ENCODE measurements at regions not wholly inside any gene's neighbourhood (a gene's known extent, or its start where the extent isn't known, plus 50 kb on each side); places are given as distances from the start of the nearest gene placed in this dataset.

DNA sequence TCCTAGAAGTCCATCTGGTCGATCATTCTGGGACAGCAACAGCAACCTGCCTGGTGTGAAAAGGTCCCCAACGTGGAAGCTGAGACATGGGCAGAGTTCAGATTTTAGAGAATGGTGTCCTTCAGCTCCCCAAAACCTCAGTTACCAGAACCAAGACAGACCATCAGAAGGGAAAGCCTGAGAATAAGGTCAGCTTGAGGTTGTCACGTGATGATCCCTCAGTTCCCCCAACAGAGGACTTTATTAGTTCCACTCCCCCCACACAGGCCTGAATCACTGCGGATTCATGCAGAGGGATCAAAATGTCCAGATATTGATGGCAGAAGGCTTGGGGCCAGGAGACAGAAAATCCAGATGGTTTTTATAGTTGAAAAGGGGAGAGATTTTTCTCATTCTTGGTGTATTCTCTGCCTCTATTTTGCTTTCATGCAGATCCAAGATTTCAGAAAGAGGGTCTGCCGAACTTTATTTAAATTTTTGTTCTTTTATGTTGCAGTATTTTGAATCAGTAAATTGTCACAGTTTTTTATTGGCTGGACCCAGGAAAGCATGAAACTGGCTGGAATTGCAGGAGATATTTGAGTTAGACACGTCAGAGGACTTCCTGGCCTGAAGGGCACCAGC, 139.0 kb upstream of the NTM start:
- intact Hi-C loops (cut with micrococcal nuclease), result no loop called here

DNA sequence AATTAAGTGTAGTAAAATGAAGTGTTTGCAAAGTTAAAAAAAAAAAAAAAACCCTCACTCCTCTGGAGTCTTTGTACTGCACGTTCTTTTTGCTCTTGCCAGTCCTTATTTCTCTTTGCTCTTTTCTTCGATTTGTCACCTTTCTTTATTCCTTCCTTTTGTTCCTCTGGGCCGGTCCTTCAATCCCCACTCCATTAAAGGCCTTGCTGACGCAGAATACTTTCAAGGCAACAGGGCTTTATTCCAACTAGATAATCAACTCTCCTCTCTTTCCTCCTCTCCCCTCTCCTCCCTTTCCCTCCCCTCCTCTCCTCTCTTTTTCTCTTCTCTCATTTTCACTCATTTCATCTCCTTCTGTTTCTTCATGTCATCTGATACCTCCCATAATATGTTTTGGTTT, 138.2 kb upstream of the NTM start:
- intact Hi-C loops (cut with micrococcal nuclease), result no loop called here

DNA sequence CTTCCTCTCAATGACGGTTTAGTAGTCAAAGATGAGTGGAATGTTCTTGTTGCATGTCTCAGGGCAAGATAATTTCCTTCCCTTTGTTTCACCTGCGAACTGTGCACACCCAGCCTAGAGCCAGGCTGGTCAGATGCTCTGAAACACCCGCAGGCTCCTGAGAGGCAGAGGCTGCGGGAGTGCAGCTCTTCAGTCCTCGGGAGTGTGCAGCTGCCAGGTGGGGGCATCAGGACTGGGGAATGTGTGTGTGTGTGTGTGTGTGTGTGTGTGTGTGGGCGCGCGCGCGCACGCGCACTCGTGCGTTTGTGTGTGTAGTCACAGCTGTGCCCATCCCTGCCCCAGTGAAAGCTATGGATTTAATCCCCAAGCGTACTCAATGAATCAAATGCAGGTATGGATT, 136.2 kb upstream of the NTM start:
- intact Hi-C loops (cut with micrococcal nuclease), result no loop called here

DNA sequence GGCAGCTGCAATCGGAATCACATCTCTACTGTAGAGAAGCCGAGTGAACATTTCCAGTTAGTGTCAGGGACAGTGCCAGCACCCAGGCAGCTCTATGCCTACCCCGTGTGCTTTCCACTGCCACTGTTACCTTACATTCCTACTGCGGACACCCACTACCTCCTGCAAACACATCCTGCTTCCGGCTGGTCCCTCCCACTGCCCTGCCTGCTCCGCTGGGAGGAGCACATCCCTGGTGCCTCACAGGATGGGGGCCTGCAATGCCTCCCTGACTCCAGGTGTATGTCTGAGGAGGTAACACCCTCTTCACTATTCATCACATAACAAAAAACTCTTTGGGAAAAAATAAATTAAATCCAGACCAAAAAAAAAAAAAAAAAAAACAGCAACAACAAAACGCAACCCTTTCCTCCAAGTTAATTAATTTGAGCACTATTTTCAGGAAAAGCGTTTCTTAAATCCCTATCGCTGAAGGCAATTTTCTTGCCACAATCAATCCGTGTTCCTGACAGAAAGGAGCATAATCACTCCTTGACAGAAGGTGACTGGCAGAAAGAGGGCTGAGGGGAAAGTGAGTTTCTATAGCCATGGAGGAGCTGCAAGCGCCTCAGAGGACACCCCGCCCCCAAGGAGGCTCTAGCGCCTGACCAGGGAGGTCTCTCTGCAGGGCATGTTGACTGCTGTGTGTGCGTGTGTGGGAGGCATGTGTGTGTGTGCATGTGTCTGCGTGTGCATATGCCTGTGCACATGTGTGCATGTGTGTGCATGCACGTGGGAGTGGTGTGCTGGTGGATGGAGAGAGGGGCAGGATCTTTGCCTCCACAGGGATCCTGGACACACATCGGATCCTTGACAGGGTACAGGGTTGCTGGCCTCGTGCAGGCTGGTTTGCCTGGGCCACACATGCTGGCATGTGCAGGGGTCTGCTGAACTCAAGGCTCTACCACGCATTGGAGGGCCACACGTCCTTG, 134.8 kb upstream of the NTM start:
- intact Hi-C loops (cut with micrococcal nuclease), result no loop called here

DNA sequence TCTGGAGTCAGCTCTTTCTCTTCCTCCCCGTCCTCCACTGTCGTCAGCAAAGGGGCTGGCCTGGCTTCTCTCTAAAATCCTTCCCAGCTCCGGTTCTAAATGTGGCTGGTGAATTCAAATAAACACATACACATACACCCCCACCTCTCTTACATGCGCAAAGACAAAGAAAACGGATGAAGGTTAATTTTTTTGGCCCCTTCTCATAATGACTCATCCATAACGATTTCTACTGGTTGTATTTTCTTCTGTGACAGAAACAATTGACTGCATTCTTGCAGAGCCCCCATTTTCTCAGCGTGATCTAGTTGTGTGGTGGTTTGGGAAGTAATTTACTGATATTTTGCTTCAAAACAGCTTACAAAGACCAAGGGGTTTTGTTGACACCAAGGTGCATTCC, 130.0 kb upstream of the NTM start:
- intact Hi-C loops (cut with micrococcal nuclease), result no loop called here

DNA sequence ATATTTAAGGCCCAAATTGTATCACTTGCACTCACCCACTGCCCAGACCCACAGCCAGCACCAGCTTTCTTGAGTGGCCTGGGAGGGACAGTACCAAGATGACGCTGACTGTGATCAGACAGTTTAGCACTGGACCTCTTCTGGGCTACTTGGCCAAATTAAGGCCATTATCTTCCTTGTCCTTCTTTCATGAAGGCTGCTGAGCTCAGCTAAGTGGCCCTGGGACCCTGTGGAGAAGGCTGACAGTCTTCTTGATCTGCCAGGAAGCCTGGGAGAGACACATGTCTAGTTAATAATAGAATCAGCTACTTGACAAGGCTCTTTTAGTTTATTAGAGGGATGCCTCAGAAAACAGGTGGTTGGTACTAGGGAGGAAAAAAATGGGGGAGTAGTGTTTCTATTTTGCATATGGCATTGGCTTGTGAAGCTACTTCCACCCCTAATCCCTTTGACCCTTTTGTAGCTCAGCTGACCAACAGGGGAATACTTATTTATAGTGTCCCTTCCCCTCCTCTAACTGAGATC, 127.9 kb upstream of the NTM start:
- intact Hi-C loops (cut with micrococcal nuclease), result no loop called here

DNA sequence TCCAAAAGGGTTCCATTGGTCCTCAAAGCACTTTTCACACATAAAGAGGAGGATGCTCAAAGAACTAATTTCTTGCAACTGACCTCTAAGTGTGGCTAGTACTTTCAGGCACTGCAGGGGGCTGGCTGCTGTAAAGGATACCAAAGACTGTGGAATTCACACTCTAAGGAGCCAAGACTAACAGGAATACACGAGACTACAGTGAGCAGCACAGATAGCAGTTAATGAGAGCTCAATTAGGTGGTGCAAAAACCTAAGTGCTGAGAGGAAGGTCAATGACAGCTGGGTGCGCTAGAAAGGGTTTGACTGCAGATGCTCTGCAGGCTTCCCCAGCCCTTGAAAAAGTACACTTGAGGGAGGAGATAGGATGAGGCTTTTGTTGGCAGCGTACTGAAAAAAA, 124.3 kb upstream of the NTM start:
- intact Hi-C loops (cut with micrococcal nuclease), result loop anchor here (5.0 kb wide), 1 partner anchor 426 kb away; no protein-coding TSS in a partner anchor

DNA sequence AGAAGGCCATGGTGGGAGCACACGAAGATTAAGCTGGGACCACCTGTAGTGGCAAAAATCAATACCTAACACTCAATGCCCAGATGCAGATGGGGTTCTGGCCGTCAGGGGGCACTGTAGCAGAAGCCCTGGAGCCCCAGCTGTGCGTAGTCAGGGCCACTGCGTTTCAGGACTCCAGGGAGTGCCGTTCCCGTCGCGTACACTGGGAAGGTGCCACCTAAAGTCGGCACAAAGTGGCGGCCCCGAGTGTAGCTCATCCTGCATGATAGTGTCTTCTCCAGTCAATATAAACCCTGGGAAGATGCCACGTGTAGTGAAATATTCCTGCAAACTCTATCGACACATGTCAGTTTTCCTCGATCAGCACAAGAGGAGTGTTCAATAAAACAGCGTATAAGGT, 123.8 kb upstream of the NTM start:
- intact Hi-C loops (cut with micrococcal nuclease), result loop anchor here (5.0 kb wide), 1 partner anchor 426 kb away; no protein-coding TSS in a partner anchor

DNA sequence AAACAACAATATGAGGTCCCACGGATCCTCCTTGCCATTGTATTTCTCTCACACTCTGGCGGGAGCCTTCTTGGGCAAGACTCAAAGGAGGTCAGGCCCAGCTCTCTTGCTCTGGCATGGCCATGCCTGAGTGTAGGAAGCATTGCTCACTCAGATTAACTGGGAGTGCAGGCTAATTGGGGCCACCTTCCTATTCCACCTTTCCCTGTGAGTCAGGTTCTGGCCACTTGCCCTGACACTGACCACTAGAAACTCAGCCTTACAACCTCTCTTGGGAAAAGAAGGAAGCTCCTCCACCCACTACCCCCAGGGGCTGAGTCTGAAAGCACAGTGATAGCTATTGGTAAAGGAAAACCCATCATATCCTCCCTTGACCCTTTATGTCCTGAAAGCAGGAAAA, 121.8 kb upstream of the NTM start:
- intact Hi-C loops (cut with micrococcal nuclease), result loop anchor here (5.0 kb wide), 1 partner anchor 424 kb away; no protein-coding TSS in a partner anchor

DNA sequence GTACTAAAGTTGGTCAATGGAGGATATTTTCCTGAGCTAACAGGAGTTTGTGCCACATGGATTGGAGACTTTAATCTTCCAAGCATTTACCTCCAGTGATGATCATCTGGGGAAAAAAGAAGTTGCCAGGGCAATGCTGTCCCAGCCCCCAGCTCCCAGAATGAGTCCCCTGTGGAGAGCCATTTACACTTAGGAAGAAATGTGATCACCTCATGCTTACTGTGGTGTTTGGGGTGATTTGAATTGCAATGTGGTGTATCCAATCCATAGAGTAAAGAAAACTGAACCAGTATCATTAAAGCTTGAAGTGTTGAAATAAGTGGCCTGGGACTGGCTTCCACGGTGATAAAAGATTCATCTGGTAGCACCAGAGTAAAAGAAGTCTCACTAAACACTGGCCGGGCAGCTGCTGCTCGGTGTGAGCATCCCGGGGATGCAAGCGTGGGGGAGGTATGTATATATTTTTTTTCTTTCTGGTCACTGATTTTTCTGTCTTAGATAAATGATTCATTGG, 117.2 kb upstream of the NTM start:
- intact Hi-C loops (cut with micrococcal nuclease), result no loop called here

DNA sequence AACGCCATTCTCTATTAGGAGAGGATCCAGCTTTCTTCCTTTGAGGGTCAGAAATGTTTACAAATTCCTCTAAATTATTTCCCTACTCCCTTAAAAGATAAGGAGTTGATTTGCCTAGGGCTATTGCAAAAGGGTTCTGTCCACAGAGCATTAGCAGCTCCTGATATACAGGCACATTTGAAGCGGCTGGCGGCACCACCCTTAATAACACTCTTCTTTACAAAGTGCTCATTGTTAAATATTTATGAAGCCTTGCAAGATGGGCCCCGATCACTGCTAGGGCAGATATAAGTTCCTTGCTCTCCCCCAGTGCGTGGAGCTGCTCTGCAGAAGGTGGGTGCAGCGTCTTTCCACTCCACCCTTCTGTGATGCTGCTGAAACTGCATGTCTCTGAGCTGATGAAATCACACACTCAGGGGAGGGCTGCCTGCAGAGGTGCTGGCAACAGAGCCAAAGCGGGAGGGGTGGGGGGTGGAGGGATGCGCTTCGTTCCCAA, 116.7 kb upstream of the NTM start:
- intact Hi-C loops (cut with micrococcal nuclease), result no loop called here

DNA sequence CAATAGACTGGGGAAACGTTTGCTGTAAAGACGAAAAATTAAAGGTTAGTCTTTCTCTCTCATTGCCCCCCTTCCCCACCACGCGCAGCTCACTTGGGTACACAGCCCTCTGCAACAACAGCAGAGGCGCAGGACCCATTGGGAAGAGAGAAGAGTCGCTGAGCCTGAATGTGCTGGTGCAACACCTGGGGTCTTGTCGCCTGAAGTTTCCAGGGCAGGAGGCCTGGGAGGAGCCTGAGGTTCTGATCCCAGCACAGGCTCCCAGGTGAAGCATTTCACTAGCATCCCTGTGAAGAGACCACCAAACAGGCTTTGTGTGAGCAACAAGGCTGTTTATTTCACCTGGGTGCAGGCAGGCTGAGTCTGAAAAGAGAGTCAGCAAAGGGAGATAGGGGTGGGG, 116.2 kb upstream of the NTM start:
- intact Hi-C loops (cut with micrococcal nuclease), result no loop called here

DNA sequence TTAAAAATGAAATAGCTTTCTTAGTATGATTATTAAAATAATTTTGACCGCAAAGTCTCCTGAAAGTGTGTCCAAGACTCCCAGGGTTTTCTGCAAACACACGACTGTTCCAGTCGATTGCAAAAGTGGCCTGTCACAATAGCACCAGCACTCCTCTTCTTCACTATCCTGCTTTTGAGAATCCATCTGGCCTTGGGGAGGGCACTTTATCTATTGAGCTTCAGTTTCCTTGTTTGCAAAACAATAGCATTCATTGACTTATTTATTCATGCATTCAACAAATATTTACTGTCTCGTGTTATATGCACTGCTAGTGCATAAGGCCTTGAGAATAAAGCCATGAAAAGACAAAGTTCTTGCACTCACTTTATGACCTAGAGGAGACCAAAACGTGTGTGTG, 96.2 kb upstream of the NTM start:
- intact Hi-C loops (cut with micrococcal nuclease), result no loop called here

DNA sequence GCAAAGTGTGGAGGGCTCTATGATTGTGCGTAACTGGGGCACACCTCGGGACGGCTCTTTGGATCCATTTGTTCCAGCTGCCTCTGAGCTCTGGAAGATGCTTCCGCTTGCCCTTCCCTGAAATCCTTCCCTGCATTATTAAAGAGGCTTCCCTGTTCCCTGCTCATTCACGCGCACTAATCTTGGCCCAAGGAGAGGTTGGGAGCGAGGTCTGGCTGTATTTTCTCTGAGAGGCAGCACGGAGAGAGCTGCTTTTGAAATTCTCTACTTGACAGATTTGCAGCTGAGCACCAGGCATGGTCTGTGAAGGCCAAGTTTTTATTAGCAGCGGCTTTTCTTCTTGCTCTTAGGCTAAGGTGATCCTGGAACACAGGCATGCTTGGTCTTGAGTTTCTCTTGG, 94.8 kb upstream of the NTM start:
- intact Hi-C loops (cut with micrococcal nuclease), result no loop called here

DNA sequence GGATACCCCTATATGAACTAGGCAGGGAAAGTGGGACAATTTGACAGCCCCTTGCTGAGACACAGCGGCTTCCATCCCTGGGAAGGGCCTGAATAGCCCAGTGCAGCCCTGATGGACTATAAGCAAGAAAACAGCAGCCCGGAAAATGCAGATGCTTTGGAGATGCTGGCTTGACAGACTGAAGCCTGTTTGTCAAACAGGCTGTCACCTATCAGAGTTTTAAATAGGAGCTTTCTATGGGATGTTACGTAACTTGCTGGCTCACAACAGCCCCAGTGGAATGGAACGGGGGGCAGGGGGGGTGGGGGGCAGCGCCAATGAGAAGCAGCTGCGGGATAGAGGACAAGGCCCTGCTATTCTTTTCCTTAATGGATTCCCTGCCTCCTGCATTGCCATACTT, 91.9 kb upstream of the NTM start:
- intact Hi-C loops (cut with micrococcal nuclease), result no loop called here

DNA sequence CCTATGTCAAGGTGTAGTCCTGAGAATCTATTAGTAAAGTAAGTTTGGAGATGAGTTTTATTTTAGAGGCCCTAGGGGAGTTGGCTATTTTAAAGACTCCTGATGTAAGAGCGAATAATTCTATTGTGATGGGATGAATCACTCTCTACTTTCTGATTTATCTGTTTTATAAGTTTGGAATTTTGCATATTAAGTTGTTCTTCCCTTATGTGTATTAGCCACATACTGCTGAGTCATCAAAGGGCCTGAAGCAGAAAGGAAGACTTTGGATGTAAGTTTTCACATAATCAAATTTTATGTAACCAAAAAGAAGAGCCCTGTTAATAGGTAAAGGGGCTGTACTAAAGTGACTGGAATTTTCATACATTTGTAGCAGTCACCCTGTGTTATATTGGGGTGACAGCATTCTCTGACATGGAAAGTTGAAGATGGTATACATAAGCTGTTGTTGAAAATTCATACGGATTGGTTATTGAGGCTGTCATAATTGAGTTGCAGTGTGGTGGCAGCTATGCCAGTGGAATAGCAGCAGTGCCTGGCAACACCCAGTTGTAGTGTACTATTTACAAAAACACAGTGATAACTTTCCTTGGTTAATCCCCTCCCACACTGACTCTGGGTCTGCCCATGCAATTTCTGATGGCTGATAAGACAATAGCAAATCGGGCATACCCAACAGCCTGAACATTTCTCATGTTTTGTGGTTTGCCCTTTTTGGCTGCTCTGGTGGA, 90.6 kb upstream of the NTM start:
- intact Hi-C loops (cut with micrococcal nuclease), result no loop called here

DNA sequence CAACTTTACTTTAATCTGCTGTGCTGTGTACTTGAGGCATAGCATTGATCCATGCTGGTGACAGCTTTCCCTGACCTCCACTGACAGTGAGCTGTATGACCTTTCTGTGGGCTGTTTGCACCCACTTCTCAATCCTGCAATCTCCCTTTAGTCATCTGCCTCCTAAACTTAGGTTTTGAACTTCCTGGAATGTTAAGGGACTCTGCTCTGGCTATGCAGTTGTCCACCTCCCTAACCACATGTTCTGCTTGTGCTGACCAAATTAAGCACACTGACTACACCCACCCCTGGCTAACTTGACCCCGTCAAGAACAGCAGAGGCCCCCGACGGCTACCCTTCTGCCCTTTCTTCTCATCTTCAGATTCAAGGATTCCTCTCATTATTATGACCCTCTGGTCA, 89.1 kb upstream of the NTM start:
- intact Hi-C loops (cut with micrococcal nuclease), result no loop called here

DNA sequence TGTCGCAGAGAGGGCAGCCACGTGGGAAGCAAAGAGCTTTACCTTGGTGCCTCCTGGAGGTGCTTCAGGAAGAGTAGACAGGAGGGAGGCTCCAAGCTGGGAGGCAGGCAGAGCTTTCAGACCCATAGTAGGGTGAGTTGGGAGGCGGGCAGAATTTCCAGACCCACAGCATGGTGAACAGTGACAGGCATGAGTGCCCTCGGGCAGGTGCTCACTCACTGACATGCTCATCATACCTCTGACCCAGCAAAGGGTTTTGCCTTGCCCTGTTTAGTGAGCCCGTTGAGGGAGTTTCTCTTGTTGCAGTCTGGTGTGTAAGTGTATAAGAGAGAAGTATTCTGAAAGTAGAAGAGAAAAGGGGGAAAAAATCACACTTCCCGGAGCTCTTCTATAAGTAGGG, 86.4 kb upstream of the NTM start:
- intact Hi-C loops (cut with micrococcal nuclease), result no loop called here

DNA sequence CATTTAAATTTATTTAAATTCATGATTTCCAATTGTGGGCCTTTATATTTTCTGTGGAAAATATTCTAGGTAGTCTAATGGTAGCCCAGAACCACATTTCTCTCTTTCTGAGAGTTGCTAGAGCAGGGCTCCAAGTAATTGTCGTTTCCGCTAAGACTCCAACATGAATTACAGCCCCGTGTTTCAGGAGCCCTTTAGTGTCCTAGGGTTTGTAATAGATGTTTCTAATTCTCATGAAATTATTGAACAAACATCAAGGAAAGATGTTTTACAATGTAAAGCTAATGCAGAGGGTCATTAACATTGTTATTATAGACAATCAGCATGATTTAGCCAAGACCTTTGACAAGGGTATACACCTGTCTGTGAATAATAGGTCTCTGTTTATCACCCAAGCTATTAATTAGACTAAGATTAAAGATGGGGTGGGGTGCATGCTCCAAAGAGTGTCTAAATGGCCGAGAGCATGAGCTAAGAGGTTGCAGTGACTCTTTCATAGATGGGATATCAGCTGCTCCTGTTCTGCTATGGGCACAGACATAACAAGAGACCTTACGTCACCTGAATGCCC, 81.8 kb upstream of the NTM start:
- intact Hi-C loops (cut with micrococcal nuclease), result no loop called here

DNA sequence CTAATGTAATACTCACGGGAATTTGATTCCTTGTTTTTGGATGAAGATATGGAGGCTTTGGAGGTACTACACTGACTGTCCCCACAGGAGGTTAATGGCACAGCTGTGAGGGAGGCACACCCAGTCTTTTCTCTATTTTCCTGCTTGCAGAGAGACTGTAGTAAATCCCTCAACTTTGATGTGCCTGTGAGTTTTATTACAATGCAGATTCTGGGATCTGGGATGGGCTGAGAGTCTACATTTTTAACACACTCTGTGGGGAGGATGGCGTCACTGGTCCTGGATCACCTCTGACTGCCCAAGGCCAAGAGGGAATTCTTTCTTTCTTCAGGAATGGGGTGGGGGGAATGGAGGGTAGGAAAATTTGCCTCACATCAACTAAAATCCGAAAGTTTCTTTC, 80.2 kb upstream of the NTM start:
- intact Hi-C loops (cut with micrococcal nuclease), result no loop called here

DNA sequence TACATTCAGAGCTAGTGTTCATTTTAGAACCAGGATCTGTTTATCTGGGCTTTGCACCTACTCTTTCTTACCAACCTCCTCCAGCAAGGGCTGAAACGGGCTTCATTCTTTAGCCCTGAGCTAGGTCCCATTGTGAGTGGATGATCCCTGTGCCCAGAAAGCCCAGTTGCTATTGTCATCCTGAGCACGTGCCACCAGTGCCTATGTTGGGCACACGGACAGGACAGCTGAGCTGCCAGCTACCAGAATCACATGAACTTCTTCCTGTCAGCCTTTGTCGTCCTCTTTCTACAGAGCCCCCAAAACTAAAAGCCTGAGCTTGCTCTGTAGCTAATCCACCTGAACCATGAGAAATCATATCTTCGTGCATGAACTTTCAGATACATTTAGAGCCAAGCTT, 74.4 kb upstream of the NTM start:
- intact Hi-C loops (cut with micrococcal nuclease), result no loop called here

Data from T-helper 1 cell treated with Interleukin-12 subunit alpha and Interleukin-12 subunit beta and Interleukin-4 antibody, amounts not matched to agents 30 ng/mL and 1 ng/mL, for 36 hours (primary cell).